Neural cell (in vitro differentiated cells): ENCODE measurements at regions not wholly inside any gene's neighbourhood (a gene's known extent, or its start where the extent isn't known, plus 50 kb on each side); places are given as distances from the start of the nearest gene placed in this dataset.

ENCODE experiments used
- POLR2AphosphoS5 ChIP-seq: IDR thresholded peaks from 2 replicates; pipeline ENCODE4 v1.6.1; 2012
- RAD21 ChIP-seq: fragments of 450-650 bp; conservative IDR thresholded peaks from 2 replicates; pipeline ENCODE4 v1.6.1; 2014; ENCODE audit warnings: antibody characterized with exemption, mild to moderate bottlenecking, moderate library complexity
- TF ChIP-seq, protein P1 (sequence below): fragments of 450-650 bp; IDR thresholded peaks from 2 replicates; pipeline ENCODE4 v1.5.1; 2014; ENCODE audit warnings: antibody characterized with exemption, mild to moderate bottlenecking, moderate library complexity; ENCODE audit not compliant: poor library complexity, severe bottlenecking

DNA sequence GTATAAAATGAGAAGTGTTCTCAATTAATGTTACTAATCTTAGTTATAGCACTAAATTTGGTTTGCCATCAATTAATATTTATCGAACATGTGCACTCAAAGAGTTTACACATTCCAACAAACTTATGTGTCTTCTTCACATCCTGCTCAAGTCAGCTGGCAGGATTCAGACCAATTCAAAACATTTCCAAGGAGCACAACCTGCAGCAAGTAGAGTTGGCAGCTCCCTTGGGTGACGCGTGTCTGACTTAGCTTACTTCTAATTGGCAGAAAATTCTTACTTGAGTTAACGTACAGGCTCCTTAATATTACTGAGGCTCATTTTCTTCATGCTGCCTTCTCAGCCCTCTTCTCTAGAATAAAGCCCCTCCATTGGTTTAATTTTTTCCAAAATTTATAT is 110.4 kb upstream of the PFN2 start:
- no peak for TF ChIP-seq POLR2AphosphoS5
- TF ChIP-seq, protein P1, sequence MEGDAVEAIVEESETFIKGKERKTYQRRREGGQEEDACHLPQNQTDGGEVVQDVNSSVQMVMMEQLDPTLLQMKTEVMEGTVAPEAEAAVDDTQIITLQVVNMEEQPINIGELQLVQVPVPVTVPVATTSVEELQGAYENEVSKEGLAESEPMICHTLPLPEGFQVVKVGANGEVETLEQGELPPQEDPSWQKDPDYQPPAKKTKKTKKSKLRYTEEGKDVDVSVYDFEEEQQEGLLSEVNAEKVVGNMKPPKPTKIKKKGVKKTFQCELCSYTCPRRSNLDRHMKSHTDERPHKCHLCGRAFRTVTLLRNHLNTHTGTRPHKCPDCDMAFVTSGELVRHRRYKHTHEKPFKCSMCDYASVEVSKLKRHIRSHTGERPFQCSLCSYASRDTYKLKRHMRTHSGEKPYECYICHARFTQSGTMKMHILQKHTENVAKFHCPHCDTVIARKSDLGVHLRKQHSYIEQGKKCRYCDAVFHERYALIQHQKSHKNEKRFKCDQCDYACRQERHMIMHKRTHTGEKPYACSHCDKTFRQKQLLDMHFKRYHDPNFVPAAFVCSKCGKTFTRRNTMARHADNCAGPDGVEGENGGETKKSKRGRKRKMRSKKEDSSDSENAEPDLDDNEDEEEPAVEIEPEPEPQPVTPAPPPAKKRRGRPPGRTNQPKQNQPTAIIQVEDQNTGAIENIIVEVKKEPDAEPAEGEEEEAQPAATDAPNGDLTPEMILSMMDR = no peak
- no peak for TF ChIP-seq RAD21
